PC-9 (cell line): ENCODE measurements at regions not wholly inside any gene's neighbourhood (a gene's known extent, or its start where the extent isn't known, plus 50 kb on each side); places are given as distances from the start of the nearest gene placed in this dataset.

Experiments
- EZH2 ChIP-seq: fragments of 200-600 bp; sonication (generic); IDR thresholded peaks from 2 replicates; pipeline ENCODE4 v1.8.0; 2017; ENCODE audit warnings: antibody characterized with exemption, low read depth
- TF ChIP-seq, protein P1 (sequence below): fragments of 200-600 bp; sonication (generic); conservative IDR thresholded peaks from 2 replicates; pipeline ENCODE4 v1.6.1; 2017; ENCODE audit warnings: mixed run types, antibody characterized with exemption, mild to moderate bottlenecking, moderate library complexity

DNA sequence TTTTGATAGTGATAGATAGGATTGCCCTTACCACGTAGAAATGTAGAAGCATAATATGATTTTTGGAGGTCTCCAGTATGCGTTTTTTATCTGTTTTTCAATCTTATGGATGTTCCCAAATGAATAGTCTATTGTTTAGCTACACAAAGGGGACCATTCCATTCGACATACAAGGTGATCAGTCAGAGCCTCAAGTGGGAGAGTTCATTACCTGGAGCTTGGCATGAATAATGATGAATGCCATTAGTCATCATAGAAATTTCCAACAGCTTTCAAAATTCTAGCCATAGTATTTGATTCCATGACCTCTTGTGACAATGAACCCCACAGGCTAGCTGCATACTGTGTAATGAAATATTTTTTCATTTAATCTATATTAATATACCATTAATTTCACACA lies 123.6 kb downstream of the PDHA2 start:
- TF ChIP-seq, protein P1, sequence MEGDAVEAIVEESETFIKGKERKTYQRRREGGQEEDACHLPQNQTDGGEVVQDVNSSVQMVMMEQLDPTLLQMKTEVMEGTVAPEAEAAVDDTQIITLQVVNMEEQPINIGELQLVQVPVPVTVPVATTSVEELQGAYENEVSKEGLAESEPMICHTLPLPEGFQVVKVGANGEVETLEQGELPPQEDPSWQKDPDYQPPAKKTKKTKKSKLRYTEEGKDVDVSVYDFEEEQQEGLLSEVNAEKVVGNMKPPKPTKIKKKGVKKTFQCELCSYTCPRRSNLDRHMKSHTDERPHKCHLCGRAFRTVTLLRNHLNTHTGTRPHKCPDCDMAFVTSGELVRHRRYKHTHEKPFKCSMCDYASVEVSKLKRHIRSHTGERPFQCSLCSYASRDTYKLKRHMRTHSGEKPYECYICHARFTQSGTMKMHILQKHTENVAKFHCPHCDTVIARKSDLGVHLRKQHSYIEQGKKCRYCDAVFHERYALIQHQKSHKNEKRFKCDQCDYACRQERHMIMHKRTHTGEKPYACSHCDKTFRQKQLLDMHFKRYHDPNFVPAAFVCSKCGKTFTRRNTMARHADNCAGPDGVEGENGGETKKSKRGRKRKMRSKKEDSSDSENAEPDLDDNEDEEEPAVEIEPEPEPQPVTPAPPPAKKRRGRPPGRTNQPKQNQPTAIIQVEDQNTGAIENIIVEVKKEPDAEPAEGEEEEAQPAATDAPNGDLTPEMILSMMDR = no peak
- no peak for TF ChIP-seq EZH2
